Stromal cell of bone marrow (primary cell): ENCODE measurements at regions not wholly inside any gene's neighbourhood (a gene's known extent, or its start where the extent isn't known, plus 50 kb on each side); places are given as distances from the start of the nearest gene placed in this dataset.
"Not testable (repeated sequence)": the region's sequence is repeated elsewhere in the genome, so short reads cannot be mapped to it uniquely, and the experiment has no call there.

Experiments used
- DNase-seq: peaks from one replicate; pipeline ENCODE4 v3.0.0-alpha.2; 2012; ENCODE audit warnings: low read depth

- DNase-seq = no peak
Observed at GRCh38 chr18:38575023-38575422, 1009.4 kb upstream of the CELF4 start.

GRCh38 chr18:38572554-38573111 is 1007.0 kb upstream of the CELF4 start:
- no peak for DNase-seq

- DNase-seq = no peak
Observed at GRCh38 chr18:38571651-38572050, 1006.1 kb upstream of the CELF4 start.

- DNase-seq = no peak
Observed at GRCh38 chr18:38565513-38565912, 999.9 kb upstream of the CELF4 start.

- no peak for DNase-seq
Observed at GRCh38 chr18:38563396-38563980, 997.9 kb upstream of the CELF4 start.

- DNase-seq = no peak
Observed at GRCh38 chr18:38557006-38557405, 991.4 kb upstream of the CELF4 start.

GRCh38 chr18:38552732-38553321 is 987.2 kb upstream of the CELF4 start:
- DNase-seq = no peak

- no peak for DNase-seq
Observed at GRCh38 chr18:38551881-38552280, 986.3 kb upstream of the CELF4 start.

- DNase-seq = no peak
Observed at GRCh38 chr18:38545071-38545470, 979.5 kb upstream of the CELF4 start.

GRCh38 chr18:38539856-38540255 is 974.3 kb upstream of the CELF4 start:
- DNase-seq = no peak

- DNase-seq = no peak
Observed at GRCh38 chr18:38539371-38539770, 973.8 kb upstream of the CELF4 start.

GRCh38 chr18:38534073-38534472 is 968.5 kb upstream of the CELF4 start:
- DNase-seq = no peak

- DNase-seq = no peak
Observed at GRCh38 chr18:38526922-38527321, 961.3 kb upstream of the CELF4 start.

GRCh38 chr18:38525039-38525438 is 959.4 kb upstream of the CELF4 start:
- no peak for DNase-seq

GRCh38 chr18:38520786-38521185 is 955.2 kb upstream of the CELF4 start:
- no peak for DNase-seq

GRCh38 chr18:38502539-38502938 is 936.9 kb upstream of the CELF4 start:
- DNase-seq = no peak

- DNase-seq = no peak
Observed at GRCh38 chr18:38497266-38497665, 931.7 kb upstream of the CELF4 start.

GRCh38 chr18:38496222-38496793 is 930.7 kb upstream of the CELF4 start:
- no peak for DNase-seq

GRCh38 chr18:38494065-38494464 is 928.5 kb upstream of the CELF4 start:
- DNase-seq = no peak

GRCh38 chr18:38491195-38491594 is 925.6 kb upstream of the CELF4 start:
- DNase-seq = no peak

- not testable (repeated sequence) for DNase-seq
Observed at GRCh38 chr18:38489721-38490120, 924.1 kb upstream of the CELF4 start.

- DNase-seq = no peak
Observed at GRCh38 chr18:38487521-38487920, 921.9 kb upstream of the CELF4 start.

GRCh38 chr18:38483326-38483725 is 917.7 kb upstream of the CELF4 start:
- no peak for DNase-seq

GRCh38 chr18:38481576-38481975 is 916.0 kb upstream of the CELF4 start:
- no peak for DNase-seq
